GM12891 (cell line): ENCODE measurements at regions not wholly inside any gene's neighbourhood (a gene's known extent, or its start where the extent isn't known, plus 50 kb on each side); places are given as distances from the start of the nearest gene placed in this dataset.

Experiments used
- PAX5 ChIP-seq: IDR thresholded peaks from 2 replicates; pipeline ENCODE4 v1.6.1; 2011; ENCODE audit warnings: low read length, moderate library complexity, mild to moderate bottlenecking; ENCODE audit not compliant: insufficient read depth, severe bottlenecking
- POLR2A ChIP-seq: IDR thresholded peaks from 2 replicates; pipeline ENCODE4 v1.6.1; 2011; ENCODE audit warnings: low read depth, low read length, control low read depth
- POLR2AphosphoS5 ChIP-seq: IDR thresholded peaks from 2 replicates; pipeline ENCODE4 v1.6.1; 2011; ENCODE audit warnings: low read depth, low read length, control low read depth
- POU2F2 ChIP-seq: IDR thresholded peaks from 2 replicates; pipeline ENCODE4 v1.6.1; 2011; ENCODE audit warnings: low read depth, mild to moderate bottlenecking, control low read depth, low read length, moderate library complexity
- SPI1 ChIP-seq: IDR thresholded peaks from 2 replicates; pipeline ENCODE4 v1.6.1; 2011; ENCODE audit warnings: low read depth, low read length, control low read depth
- TAF1 ChIP-seq: IDR thresholded peaks from 2 replicates; pipeline ENCODE4 v1.6.1; 2011; ENCODE audit warnings: low read depth, low read length, control low read depth

DNA sequence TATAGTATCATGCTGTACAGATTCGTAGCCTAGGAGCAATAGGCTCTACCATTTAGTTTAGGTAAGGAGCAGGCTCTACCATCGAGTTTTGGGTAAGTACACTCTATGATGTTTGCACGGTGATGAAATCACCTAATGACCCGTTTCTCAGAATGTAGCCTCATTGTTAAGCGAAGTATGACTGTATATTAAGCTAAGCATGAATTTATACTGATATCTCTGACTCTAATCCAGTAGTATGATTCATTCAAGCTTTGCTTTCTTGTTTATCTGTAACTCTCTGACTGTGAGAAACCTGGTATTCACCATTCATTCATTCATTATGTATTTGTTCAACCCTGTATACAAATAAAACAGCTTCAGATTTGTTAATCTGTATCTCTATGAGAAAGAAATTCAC, 283.9 kb upstream of the PRICKLE1 start:
- TF ChIP-seq POLR2A, result no peak
- no peak for TF ChIP-seq POU2F2
- TF ChIP-seq POLR2AphosphoS5, result no peak
- no peak for TF ChIP-seq TAF1
- no peak for TF ChIP-seq PAX5
- TF ChIP-seq SPI1, result no peak
